HepG2 (cell line): ENCODE measurements at regions not wholly inside any gene's neighbourhood (a gene's known extent, or its start where the extent isn't known, plus 50 kb on each side); places are given as distances from the start of the nearest gene placed in this dataset.

Experiments
- EP300 ChIP-seq, 3 experiments: sonication (generic) in 1 of 3; formaldehyde crosslinking in 1 of 3; IDR thresholded peaks; 2 replicates each; pipeline versions ENCODE4 v1.5.1 to v1.6.1; 2011 to 2020; ENCODE audit warnings: low read depth in 2 of 3, low read length in 2 of 3, borderline replicate concordance in 1 of 3, improper control_type of control experiment in 1 of 3, mild to moderate bottlenecking in 1 of 3, missing genetic modification reagents in 1 of 3, moderate library complexity in 1 of 3
- POLR2AphosphoS5 ChIP-seq: IDR thresholded peaks from 2 replicates; pipeline ENCODE4 v1.6.1; 2012; ENCODE audit warnings: low read depth, low read length
- ZNF792 ChIP-seq: IDR thresholded peaks from 2 replicates; pipeline ENCODE4 v1.6.1; 2016

GRCh38 chr7:35871856-35872255 lies 71.0 kb downstream of the SEPTIN7 start:
- TF ChIP-seq POLR2AphosphoS5 (no peak), EP300 (IDR thresholded peaks at IDR 0.05; ENCODE audit: low read depth in 2 of 2, low read length in 2 of 2) (no peak), EP300 (CRISPR knock-in tag; IDR thresholded peaks at IDR 0.05; ENCODE audit: borderline replicate concordance) (no peak), ZNF792 (CRISPR knock-in tag) (no peak)
